IPS-NIHi7 (cell line): ENCODE measurements at regions not wholly inside any gene's neighbourhood (a gene's known extent, or its start where the extent isn't known, plus 50 kb on each side); places are given as distances from the start of the nearest gene placed in this dataset.

ENCODE experiments used
- DNase-seq: peaks from one replicate; pipeline ENCODE4 v3.0.0; 2012; ENCODE audit warnings: mixed read lengths; ENCODE audit errors: extremely low spot score

- DNase-seq: no peak
These were observed 50.7 kb upstream of the GPR157 start for GRCh38 chr1:9179463-9180110.

- no peak for DNase-seq
These were observed 51.4 kb upstream of the GPR157 start for GRCh38 chr1:9180111-9180819.

GRCh38 chr1:9181176-9181906 is 52.4 kb upstream of the GPR157 start:
- peak; percentile 90 for DNase-seq

GRCh38 chr1:9181990-9182783 is 52.4 kb upstream of the H6PD start:
- DNase-seq: peak; percentile 49

GRCh38 chr1:9182784-9183257 is 51.8 kb upstream of the H6PD start:
- no peak for DNase-seq

- DNase-seq: no peak
These were observed 51.1 kb upstream of the H6PD start for GRCh38 chr1:9183441-9183840.

GRCh38 chr1:9183898-9184297 is 50.7 kb upstream of the H6PD start:
- no peak for DNase-seq

GRCh38 chr1:9184749-9185148 is 49.8 kb upstream of the H6PD start:
- no peak for DNase-seq
